Loucy (cell line): ENCODE measurements at regions not wholly inside any gene's neighbourhood (a gene's known extent, or its start where the extent isn't known, plus 50 kb on each side); places are given as distances from the start of the nearest gene placed in this dataset.

Experiments
- CTCF ChIP-seq: fragments of 200-600 bp; sonication (generic); conservative IDR thresholded peaks from 2 replicates; pipeline ENCODE4 v1.5.1; 2014; ENCODE audit warnings: mild to moderate bottlenecking, antibody characterized with exemption, low read length
- EZH2phosphoT487 ChIP-seq: fragments of 200-600 bp; IDR thresholded peaks from 2 replicates; pipeline ENCODE4 v1.6.1; 2018; ENCODE audit warnings: antibody characterized with exemption, mild to moderate bottlenecking, moderate library complexity, borderline replicate concordance

- TF ChIP-seq CTCF (no peak), EZH2phosphoT487 (no peak)
Measured at GRCh38 chr18:2316751-2317696, 254.3 kb downstream of the METTL4 start.
